Activated CD8-positive, alpha-beta memory T cell treated with anti-CD3 and anti-CD28 coated beads for 48 hours (primary cell): ENCODE measurements at regions not wholly inside any gene's neighbourhood (a gene's known extent, or its start where the extent isn't known, plus 50 kb on each side); places are given as distances from the start of the nearest gene placed in this dataset.

Experiments used
- DNase-seq, 3 experiments: peaks; one replicate each; pipeline ENCODE4 v3.0.0-alpha.2; 2020; ENCODE audit warnings: low read depth in 2 of 3, low spot score in 2 of 3

DNA sequence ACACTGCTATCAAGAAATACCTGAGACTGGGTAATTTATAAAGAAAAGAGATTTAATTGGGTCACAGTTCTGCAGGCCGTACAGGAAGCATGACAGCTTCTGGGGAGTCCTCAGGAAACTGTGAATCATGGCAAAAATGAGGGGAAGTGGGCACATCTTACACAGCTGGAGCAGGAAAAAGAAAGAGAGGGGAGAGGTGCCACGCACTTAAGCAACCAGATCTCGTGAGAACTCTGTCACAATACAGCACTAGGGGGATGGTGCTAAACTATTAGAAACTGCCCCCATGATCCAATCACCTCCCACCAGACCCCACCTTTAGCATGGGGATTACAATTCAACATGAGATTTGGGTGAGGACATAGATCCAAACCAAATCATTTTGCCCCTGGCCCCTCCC is 105.5 kb upstream of the CPLX2 start:
- DNase-seq = no peak

DNA sequence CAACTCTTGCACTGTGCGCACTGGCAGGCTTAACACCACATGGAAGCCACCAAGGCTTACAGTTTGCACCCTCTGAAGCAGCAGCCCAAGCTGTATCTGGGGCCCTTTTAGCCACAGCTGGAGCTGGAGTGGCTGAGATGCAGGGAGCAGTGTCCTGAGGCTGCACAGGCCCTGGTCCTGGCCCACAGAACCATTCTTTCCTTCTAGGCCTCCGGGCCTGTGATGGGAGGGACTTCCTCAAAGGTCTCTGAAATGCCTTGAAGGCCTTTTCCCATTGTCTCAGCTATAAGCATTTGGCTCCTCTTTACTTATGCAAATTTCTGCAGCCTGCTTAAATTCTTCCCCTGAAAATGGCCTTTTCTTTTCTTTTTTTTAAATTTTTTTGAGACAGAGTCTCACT is 104.4 kb upstream of the CPLX2 start:
- DNase-seq = no peak

DNA sequence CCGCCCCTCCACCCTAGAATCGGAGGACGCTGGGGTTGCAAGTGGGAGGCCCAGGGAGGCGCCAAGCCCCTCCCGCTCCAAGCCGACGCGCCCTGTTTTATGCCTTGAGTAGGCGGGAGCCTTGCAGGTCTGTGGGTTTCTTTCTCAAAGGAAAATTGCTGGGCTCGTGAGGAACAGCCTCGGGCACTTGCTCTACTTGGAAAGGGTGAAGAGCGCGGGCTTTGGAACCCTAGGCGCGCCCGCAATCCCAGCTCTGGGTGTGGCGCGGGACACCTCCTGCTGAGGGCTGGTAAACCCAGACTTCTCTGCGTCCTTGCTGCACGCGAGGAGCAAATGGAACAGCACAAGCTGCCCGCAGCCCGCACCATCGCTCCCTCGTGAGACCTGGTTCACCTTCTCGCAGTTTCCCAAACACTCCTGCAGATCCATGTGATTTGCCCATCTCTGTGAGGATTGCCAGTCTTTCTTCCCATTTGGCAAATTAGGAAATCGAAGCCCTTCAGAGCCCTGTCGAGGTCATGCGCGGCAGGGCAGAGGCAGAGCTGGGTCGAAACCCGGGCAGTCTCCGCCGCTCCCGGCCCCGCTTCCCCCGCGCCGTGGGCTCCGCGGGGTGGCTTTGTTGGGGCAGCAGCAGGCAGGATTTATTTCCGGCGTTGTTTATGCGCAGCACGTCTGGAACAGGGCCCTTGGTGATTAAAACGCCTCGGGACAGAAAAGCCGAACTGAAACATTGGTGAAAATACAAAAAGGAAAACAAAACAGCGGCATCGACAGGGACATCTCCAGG is 98.4 kb upstream of the CPLX2 start:
- no peak for DNase-seq

DNA sequence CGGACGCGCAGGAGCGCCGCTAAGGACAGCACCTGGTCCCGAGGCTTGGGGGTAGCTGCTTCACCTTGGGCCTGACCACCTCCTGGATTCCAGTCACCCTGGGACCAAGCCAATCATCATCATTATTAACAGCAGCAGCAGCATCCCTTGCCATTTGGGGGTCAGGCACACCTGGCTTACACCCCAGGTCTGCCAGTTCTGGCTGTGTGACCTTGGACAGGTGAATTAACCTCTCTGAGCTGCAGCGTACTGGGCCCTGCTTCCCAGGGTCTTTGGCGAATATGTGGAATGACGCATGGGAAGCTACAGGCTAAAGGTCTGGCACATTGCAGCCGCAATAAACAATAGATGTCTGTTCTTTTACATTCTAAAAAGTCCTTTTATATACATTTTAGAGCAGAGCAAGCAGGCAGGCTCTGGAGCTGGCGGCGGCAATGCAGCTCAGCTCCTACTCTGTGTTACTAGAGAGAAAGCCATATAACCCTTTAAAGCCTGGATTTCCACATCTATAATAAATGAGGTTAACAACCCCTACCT is 97.8 kb upstream of the CPLX2 start:
- no peak for DNase-seq

DNA sequence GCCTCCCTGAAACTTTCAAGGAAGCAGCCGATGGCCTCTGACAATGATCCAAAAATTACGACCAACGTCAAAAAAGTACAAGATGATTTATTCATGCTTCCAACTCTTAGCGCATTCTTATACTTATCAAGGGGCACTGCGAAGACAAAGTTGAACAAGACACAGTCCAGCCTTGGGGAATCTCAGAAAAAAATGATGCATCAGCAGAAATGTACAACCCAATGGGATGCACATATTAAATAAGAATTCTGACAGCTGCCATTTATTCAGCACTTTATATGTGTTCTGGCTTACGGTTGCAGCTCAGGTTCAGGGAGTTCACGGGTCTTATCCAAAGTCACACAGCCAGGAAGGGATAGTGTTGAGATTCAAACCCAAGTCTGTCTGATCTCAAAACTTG is 96.0 kb upstream of the CPLX2 start:
- no peak for DNase-seq

DNA sequence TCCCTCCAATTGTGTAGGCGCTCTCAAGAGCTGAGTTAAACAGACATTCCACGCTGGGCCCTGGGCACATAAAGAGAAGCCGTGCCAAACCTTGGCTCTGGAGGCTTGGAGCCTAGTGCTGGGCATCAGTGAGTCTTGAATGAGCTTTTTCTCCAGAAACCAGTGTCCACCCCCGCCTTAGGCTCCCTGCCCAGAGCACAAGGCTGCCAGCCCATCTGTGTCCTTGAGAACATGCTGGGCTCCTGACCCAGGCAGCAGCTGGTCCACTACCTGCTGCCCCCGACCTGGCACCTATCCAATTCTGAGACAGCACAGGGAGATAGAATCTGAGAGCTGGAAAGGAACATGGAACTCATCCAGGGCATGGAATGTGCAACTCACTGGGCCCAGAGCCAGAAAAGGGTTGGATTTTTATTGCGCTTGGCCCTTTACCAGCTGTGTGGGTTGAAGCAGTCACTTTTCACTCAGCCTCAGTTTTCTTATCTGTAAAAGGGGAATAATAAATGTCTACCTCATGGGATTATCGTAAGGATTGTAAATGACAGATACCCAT is 92.4 kb upstream of the CPLX2 start:
- DNase-seq = no peak

DNA sequence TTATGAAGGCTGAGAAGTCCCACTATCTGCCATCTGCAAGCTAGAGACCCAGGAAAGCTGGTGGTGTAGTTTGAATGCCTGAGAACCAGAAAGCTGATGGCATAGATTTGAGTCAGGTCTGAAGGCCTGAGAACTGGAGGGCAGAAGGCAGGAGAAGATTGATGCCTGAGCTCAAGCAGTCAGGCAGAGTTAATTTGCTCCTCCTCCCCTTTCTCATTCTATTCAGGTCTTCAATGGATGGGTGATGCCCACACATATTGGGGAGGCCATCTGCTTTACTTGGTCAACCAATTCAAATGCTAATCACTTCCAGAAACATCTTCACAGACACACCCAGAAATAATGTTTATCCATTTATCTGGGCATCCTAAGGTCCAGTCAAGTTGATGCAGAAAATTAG is 87.6 kb upstream of the CPLX2 start:
- DNase-seq = no peak

DNA sequence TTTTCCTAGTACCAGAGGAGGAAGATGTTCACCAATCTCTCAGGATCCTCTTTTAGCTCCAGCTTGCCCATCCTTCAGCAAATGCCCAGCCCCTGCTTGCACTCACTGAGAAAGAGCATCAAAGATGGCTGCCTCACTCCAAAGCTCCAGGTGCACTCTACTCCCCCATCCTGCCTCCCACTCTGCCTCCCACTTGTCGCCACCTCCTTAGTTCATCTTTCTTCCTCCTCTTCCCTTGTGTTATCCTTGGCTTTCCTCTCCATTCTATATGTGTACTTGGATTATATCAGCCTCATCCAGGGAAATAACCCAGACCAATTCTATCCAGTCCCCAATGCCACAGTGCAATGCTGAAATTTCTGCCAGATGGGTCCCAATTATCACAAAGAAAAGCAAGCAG is 87.1 kb upstream of the CPLX2 start:
- no peak for DNase-seq

DNA sequence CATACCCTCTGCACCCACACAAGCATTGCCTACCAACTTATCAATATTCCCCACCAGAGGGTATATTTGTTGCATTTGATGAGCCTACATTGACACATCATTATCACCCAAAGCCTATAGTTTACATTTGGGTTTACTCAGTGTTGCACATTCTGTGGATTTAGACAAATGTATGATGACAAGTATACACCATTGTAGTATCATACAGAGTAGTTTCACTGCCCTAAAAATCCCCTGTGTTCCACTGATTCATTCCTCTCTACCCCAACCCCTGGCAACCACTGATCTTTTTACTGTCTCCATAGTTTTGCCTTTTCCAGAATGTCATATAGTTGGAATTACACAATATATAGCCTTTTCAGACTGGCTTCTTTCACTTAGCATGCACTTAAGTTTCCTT is 85.7 kb upstream of the CPLX2 start:
- DNase-seq = no peak

DNA sequence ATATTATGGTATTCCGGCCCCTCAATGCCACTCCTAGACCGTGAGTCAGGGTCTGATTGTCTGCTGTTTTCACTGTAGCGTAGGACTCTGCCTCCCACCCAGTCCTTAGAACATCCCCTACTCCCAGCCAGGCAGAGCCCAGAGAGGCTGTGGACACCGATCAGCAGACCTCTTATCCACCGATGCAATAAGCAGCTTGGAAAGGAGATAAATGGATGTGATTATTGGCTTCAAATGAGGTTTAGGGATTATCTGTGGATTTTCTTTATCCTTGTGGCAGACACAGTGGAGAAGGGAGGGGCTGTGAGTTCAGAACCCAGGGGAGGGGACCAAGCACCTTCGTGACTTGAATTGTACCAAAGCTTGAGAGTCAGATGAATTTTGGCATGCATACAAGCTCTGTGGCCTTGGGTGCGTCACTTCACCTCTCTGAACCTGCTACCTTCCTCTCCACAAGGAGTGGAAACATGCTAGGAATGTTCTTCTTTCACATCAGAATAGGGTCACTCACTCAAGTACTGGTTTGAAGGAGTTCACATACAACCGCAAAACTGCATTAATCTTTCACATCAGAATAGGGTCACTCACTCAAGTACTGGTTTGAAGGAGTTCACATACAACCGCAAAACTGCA is 83.1 kb upstream of the CPLX2 start:
- no peak for DNase-seq

DNA sequence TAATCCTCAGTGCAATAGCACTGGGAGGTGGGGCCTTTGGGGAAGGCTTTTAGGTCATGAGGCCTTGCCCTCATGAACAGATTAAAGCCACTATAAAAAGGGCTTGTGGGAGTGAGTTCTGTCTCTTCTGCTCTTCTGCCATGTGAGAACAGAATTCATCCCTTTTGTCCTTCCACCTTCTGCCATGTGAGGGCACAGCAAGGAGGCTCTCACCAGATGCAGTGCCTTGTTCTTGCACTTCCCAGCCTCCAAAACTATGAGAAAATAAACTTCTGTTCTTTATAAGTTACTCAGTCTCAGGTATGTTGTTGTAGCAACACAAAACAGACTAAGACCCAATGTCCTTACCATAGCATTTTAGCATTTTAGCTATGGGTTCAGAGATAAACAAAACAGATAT is 81.7 kb upstream of the CPLX2 start:
- no peak for DNase-seq

DNA sequence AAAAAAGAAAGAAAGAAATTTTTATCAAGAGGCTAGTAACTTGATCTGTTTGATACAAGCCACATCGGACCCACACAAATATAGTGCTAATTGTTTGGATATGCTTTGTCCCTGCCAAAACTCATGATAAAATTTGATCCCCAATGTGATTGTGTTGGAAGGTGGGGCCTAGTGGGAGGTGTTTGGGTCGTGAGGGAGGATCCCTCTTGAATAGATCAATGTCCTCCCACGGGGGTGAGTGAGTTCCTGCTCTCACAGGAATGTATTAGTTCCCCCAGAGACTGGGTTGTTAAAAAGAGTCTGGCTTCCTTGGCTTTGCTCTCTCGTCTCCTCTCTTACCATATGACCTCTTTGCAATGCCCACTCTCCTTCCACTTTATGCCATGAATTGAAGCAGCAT is 80.6 kb upstream of the CPLX2 start:
- DNase-seq = no peak

DNA sequence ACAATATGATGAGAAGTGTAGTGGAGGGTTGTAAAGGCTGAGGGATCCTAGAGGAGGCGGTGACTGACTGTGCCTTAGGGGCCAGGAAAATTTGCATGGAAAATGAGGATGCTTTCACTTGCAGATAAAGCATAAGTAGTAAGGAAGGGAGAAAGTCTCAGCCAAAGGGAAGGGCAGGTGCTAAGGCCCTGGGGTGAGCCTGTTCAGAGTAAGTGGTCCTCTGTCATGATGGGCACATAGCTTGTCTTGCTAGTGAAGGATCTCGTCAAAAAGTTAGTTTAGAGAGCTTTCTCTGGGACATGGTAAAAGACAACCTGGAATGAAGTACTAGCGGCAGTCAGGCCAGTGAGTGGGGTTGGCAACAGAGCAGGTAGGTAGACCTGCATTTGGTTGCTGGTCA is 75.4 kb upstream of the CPLX2 start:
- DNase-seq = no peak

DNA sequence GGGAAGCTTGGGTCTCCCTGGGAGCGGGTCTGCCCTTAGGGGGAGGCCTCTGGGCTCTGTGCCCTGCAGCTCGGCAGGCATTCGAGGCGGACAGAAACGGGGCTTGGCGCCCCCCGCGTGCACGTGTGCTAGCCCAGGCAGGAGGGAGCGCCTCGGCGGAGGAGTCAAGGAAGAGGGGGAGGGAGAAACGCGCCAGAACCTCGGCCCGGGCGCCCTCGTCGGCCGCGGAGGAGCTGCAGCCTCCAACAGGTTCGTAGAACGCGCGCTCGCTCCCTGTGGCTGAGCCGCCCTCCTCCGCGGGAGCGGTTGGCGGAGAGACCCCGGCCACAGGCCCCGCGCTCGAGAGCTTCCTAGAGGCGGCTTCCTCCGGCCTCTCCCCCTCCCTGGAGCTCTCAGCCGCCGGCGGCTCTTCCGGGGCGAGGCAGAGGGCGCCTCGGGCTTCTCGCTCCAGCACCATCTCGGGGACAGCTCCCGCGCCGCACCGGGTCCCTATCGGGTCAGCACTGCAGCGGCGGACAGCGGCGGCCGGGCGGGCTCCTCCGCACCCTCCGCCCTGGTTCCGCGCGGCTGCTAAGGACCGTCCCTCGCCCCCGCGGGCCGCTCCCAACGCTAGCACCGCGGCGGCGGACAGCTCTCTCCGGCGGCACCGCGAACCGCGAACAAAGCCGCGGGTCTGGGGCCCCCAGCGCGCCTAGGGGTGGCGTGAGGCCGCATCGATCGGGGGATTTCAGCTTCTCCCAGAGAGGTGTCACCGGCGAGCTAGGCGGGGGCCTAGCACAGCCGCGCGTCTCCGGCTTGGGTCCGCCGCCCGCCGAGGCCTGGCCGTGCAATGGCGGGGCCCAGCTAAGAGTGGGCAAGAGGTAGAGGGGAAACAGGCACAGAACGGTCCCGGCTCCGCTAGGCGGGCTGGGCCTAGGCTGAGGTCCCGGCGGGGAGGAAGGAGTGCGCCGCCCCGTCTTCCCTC is 74.6 kb upstream of the CPLX2 start:
- DNase-seq = peak; percentile 41 to 64 (median 48)

DNA sequence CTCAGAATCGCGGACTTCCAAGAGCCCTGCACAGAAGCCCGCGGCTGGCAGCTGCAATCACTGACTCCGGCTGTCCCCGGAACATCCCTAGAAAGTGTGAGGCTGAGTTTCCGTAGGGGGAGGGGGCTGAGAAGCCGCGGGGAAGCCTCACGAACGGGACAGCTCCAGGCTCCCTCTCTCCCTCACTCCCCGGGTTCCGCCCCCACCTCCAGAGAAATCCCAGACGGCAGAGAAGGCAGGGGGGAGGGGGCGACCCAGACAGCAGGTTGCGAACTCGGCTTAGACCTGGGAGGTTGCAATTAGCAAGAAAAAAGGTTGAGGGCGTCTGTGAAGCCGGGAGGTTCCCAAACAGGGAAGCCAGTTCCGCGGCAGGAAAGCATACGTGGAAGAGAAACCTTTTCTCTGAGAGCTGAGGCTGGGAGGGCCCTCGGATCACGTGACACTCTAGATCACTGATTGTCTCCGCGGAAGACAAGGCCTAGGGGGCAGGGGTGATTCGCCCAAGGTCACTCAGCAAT is 73.8 kb upstream of the CPLX2 start:
- no peak for DNase-seq

DNA sequence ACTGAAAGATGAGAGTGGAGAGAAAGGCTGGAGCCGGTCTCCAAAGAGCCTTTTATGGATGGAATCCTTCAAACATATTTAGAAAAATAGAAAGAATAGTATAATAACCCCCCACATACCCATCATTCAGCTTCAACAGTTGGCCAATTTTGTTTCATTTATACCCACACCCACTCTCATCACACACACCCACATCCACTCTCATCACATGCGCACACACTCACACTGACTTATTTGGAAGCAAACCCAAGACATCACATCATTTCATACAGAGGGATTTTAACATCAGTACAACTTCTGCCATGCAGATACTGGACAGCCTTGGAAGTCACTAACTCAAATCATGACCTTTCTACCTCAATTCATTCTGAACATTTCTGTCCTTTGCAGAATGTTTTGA is 72.8 kb upstream of the CPLX2 start:
- no peak for DNase-seq

DNA sequence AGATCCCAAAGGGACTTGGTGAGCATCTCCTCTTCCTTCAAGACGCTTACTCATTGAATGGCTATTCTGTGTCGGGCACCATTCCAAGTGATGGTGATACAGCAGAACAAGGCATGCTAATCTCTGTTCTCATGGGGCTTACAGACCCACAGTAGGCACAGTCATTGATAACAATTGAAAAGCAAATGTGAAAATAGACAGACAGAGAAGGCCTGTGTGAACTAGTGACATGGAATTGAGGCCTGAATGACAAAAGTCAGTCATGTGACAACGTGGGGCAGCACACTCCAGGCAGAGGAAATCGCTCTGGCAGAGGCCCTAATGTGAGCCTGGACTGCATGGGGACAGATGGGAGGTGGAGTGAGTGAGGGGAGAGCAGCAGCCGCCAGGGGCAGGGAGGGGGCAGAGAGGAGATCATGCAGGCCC is 70.7 kb upstream of the CPLX2 start:
- DNase-seq = no peak

DNA sequence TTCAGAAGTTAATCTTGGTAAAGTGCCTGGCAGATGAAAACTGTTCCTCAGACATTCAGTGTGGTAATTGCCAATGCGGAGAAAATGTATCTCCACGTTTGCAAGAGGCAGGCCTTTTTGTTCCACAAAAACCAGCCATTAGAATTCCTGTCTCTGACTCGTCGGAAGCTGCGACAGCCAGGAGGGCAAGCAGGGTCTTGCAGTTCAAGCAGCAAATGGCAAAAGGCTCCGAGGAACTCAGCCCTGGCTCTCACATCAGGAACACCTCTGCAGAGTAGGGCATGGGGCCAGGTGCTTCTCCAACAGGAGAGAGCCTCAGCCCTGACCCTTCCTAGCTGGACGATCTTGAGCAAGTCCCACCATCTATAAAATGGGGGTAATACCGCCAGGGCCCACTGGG is 69.0 kb upstream of the CPLX2 start:
- DNase-seq = no peak

DNA sequence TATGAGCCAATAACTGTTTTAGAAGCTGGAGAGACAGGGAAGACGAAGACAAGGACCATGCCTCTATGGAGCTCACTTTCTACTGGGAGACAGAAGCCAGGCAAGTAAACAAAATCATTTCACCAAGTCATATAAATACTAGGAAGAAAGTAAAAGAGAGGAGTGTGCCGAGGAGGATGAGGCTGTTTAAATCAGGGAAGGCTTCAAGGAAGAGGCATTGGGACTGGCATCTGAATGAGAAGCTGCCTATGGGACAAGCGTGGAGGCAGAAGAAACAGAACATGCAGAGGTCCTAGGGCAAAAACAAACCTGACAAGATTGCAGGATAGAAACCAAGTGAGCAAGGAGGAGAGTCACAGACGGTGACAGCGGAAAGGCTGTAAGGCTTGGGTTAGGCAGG is 68.1 kb upstream of the CPLX2 start:
- no peak for DNase-seq

DNA sequence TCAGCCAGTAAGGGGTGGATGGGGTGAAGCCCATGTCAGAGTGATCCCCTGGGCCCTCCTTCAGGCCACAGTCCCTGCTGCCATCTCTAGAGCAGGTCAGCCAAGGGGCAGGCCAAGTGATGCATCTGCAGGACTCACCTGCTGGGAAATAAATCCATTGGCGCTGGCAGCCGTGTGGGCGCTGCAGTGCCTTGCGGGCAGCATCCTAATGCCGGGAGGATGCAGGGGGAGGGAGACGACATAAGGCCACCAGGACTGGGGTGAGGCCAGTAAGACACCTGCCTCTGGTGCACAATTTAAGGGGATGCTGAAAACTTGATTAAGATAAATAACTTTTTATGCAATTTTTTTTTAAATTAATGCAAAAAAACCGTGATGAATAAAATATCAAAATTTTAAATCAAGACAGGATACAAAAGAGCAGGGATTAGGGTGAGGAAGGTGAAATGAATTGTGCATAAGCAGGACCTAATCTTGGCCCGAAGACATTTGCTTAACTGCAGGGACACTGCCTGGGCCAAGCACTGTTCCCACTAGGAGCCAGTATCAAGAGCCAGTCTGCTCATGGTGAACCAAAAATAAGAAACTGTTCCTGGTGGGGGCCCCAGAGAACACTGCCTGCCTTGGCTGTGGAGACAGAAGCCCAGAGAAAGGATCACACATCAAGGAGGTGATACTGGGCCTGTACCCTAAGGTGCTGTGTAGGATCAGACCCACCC is 67.5 kb upstream of the CPLX2 start:
- no peak for DNase-seq
